ENCODE measurements at regions not wholly inside any gene's neighbourhood (a gene's known extent, or its start where the extent isn't known, plus 50 kb on each side); places are given as distances from the start of the nearest gene placed in this dataset.

DNA sequence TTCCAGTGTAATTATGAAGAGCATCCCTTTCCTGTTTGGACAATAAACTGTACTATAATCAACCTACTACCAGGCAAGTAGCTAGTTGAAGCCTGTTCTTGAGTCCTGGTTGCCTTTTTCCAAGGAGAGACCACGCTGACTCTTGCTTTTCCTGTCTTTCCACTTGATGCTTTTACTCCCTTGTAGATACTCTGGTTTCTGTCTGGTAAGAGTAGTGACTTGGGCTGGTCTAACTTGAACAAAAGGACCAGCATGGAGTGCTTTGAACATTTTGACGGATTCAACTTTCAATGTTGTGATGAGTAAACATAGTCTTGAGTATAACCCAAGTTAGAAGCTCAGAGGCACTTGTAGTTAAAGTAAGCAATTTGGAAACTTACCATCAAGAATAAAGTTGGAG lies 464.3 kb downstream of the GADD45G start:
- TF ChIP-seq, protein P1, sequence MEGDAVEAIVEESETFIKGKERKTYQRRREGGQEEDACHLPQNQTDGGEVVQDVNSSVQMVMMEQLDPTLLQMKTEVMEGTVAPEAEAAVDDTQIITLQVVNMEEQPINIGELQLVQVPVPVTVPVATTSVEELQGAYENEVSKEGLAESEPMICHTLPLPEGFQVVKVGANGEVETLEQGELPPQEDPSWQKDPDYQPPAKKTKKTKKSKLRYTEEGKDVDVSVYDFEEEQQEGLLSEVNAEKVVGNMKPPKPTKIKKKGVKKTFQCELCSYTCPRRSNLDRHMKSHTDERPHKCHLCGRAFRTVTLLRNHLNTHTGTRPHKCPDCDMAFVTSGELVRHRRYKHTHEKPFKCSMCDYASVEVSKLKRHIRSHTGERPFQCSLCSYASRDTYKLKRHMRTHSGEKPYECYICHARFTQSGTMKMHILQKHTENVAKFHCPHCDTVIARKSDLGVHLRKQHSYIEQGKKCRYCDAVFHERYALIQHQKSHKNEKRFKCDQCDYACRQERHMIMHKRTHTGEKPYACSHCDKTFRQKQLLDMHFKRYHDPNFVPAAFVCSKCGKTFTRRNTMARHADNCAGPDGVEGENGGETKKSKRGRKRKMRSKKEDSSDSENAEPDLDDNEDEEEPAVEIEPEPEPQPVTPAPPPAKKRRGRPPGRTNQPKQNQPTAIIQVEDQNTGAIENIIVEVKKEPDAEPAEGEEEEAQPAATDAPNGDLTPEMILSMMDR (IDR thresholded peaks at IDR 0.05) = no peak
- TF ChIP-seq POLR2A (IDR thresholded peaks at IDR 0.05) = no peak
